C4-2B (cell line): ENCODE measurements at regions not wholly inside any gene's neighbourhood (a gene's known extent, or its start where the extent isn't known, plus 50 kb on each side); places are given as distances from the start of the nearest gene placed in this dataset.

Experiments used
- H3K27ac ChIP-seq: fragments of 450-650 bp; 2 replicates; pipeline ENCODE4 v1.5.1; 2017
- ZFX ChIP-seq: fragments of 450-650 bp; IDR thresholded peaks from 2 replicates; pipeline ENCODE4 v1.6.1; 2017
- TF ChIP-seq, protein P1 (sequence below): fragments of 450-650 bp; conservative IDR thresholded peaks from 2 replicates; pipeline ENCODE4 v1.5.1; 2017; ENCODE audit warnings: mild to moderate bottlenecking

DNA sequence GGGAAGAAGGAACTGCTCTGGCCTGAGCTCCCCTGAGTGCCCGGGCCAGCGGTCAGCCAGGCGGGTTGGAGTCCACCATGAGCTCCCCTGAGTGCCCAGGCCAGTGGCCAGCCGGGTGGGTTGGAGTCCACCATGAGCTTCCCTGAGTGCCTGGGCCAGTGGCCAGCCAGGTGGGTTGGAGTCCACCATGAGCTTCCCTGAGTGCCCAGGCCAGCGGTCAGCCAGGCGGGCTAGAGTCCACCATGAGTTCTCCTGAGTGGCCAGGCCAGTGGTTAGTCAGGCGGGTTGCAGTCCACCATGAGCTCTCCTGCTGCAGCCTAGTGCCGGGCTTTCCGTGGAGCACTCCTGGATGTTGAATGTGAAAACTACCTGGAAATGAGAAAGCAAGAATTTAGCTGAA is 844.0 kb downstream of the TBC1D22A start:
- TF ChIP-seq ZFX: no peak
- TF ChIP-seq, protein P1, sequence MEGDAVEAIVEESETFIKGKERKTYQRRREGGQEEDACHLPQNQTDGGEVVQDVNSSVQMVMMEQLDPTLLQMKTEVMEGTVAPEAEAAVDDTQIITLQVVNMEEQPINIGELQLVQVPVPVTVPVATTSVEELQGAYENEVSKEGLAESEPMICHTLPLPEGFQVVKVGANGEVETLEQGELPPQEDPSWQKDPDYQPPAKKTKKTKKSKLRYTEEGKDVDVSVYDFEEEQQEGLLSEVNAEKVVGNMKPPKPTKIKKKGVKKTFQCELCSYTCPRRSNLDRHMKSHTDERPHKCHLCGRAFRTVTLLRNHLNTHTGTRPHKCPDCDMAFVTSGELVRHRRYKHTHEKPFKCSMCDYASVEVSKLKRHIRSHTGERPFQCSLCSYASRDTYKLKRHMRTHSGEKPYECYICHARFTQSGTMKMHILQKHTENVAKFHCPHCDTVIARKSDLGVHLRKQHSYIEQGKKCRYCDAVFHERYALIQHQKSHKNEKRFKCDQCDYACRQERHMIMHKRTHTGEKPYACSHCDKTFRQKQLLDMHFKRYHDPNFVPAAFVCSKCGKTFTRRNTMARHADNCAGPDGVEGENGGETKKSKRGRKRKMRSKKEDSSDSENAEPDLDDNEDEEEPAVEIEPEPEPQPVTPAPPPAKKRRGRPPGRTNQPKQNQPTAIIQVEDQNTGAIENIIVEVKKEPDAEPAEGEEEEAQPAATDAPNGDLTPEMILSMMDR: no peak
- no peak overlapping the region for H3K27ac ChIP-seq

- no peak overlapping the region for H3K27ac ChIP-seq
- TF ChIP-seq ZFX: no peak
- TF ChIP-seq, protein P1: no peak
Observed at GRCh38 chr22:47605886-47606285, 843.4 kb downstream of the TBC1D22A start.

DNA sequence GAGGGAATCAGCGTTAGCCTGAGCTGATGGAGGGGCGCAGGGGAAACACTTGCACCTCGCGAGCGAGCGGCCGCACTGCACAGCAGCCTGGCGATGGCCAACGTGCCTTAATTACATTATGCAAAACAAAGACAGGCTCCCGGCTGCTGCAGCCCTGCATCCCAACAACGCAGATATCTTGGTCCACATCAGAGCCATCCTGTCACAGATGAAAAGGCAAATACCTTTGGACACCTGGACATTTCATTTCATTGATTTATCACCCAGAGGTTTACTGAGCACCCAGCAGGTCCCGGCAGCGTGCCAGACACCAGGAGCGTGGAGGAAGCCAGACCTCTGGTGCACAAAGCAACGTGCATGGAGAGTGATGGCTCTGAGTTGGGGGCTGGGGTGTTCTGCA is 843.0 kb downstream of the TBC1D22A start:
- no peak overlapping the region for H3K27ac ChIP-seq
- TF ChIP-seq ZFX: no peak
- TF ChIP-seq, protein P1: no peak

DNA sequence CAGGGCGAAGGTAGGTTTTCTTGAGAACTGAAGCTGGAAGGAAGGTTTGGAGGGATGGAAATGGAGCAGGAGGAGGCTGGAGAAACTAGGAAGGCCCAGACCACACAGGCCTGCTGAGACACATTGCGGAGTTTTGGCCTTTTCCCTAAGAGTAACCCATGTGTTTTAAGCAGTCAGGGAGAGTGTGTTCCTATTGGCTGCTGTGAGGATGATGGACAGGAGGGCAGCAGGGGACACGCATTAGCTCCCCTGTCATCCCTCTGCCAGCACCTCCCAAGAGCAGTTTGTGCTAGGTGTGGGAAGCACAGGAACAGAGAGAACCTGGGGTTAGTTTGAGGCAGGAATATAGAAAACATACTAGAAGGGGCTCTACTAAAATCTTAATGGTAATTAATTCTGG is 842.1 kb downstream of the TBC1D22A start:
- TF ChIP-seq ZFX: no peak
- TF ChIP-seq, protein P1: no peak

GRCh38 chr22:47602732-47603131 is 840.3 kb downstream of the TBC1D22A start:
- TF ChIP-seq, protein P1: no peak
- TF ChIP-seq ZFX: no peak
- H3K27ac ChIP-seq: no peak overlapping the region

More for the DNA sequence above, 842.1 kb downstream of the TBC1D22A start:
- no peak overlapping the region for H3K27ac ChIP-seq

GRCh38 chr22:47601666-47602065 is 839.2 kb downstream of the TBC1D22A start:
- H3K27ac ChIP-seq: no peak overlapping the region
- TF ChIP-seq, protein P1: no peak
- no peak for TF ChIP-seq ZFX

DNA sequence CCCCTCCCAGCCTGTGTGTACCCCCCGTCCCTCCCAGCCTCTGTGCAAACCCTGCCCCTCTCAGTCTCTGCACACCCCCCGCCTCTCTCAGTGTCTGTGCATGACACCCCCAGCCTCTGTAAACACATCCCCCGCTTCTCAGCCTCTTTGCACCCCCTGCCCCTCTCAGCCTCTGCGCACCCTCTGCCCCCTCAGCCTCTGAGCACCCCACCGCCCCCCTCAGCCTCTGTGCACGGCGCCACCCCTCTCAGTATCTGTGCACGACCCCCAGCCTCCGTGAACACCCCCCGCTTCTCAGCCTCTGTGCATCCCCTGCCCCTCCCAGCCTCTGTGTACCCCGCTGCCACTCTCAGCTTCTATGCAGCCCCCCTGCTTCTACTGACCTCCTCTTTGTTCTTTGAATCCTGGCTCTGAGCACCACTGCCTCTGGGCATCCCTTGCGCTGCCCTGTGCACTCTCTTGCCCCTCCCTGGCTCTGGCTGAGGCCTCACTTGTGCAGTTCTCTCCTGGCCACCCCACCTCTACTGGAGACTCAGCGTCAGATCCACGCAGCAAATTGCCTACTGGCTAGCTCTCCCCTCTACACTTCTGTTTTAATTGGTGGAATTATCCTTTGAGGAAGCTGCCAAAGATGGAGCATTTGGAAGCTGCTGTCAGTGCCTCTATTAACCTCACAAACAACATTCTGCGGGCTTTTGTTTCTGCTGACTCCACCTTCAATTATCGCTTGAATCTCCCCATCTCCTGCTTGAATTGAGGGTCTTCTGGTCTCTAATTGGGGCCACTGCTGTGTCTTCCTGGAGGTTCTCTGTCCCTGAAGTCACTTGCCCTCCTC is 838.6 kb downstream of the TBC1D22A start:
- H3K27ac ChIP-seq: no peak overlapping the region
- TF ChIP-seq, protein P1: no peak
- no peak for TF ChIP-seq ZFX
